ENCODE measurements at regions not wholly inside any gene's neighbourhood (a gene's known extent, or its start where the extent isn't known, plus 50 kb on each side); places are given as distances from the start of the nearest gene placed in this dataset.

- no peak for DNase-seq (ENCODE audit: low spot score)
- 89% methylated on average over 17 of the region's 17 CpGs for WGBS
- no peak overlapping the region for H3K27ac ChIP-seq (ENCODE audit: low read depth in 1 of 2, low read length in 2 of 2)
- TF ChIP-seq YY1 (IDR thresholded peaks at IDR 0.05) (no peak), HNF4A (conservative IDR thresholded peaks at IDR 0.05) (peak in 1 of 2 donors; percentile 25), RXRA (IDR thresholded peaks at IDR 0.05) (no peak)
- H3K4me1 ChIP-seq (ENCODE audit: control insufficient read depth in 4 of 4, insufficient read depth in 4 of 4, low read length in 3 of 4), result peaks cover 0 to 7% (median 3%) of the 10 kb centered on the region in 4 donors
- no peak overlapping the region for H3K4me3 ChIP-seq (ENCODE audit: low read depth in 1 of 3, low read length in 3 of 3)
- H3K9me3 ChIP-seq (ENCODE audit: control insufficient read depth in 4 of 4, low read length in 3 of 4), result no peaks in the 10 kb centered on the region
- H3K9ac ChIP-seq (ENCODE audit: low read depth in 1 of 2, low read length in 2 of 2), result no peak overlapping the region
- H3K36me3 ChIP-seq (ENCODE audit: control insufficient read depth in 4 of 4, insufficient read depth in 3 of 4, low read depth in 1 of 4, low read length in 3 of 4), result no peaks in the 10 kb centered on the region
- no peaks in the 10 kb centered on the region for H3K27me3 ChIP-seq (ENCODE audit: control insufficient read depth in 4 of 4, insufficient read depth in 4 of 4, low read length in 3 of 4)
These were observed 150.5 kb upstream of the XPO1 start for GRCh38 chr2:61688369-61689334.

GRCh38 chr2:61679096-61679495, 140.9 kb upstream of the XPO1 start:
- DNase-seq (ENCODE audit: low spot score), result no peak
- Histone ChIP-seq H3K4me1 (ENCODE audit: control insufficient read depth in 4 of 4, insufficient read depth in 4 of 4, low read length in 3 of 4) (no peaks in the 10 kb centered on the region), H3K9me3 (ENCODE audit: control insufficient read depth in 4 of 4, low read length in 3 of 4) (peaks cover 0 to 7% (median 2%) of the 10 kb centered on the region in 4 donors), H3K4me3 (ENCODE audit: low read depth in 1 of 3, low read length in 3 of 3) (no peak overlapping the region), H3K36me3 (ENCODE audit: control insufficient read depth in 4 of 4, insufficient read depth in 3 of 4, low read depth in 1 of 4, low read length in 3 of 4) (no peaks in the 10 kb centered on the region), H3K27ac (ENCODE audit: low read depth in 1 of 2, low read length in 2 of 2) (no peak overlapping the region), H3K27me3 (ENCODE audit: control insufficient read depth in 4 of 4, insufficient read depth in 4 of 4, low read length in 3 of 4) (no peaks in the 10 kb centered on the region), H3K9ac (ENCODE audit: low read depth in 1 of 2, low read length in 2 of 2) (no peak overlapping the region)
- WGBS, result 59% methylated on average over 5 of the region's 5 CpGs
- TF ChIP-seq NR2F2 (IDR thresholded peaks at IDR 0.05) (no peak), ATF3 (IDR thresholded peaks at IDR 0.05) (no peak), GABPA (IDR thresholded peaks at IDR 0.05 in 1 of 2, conservative IDR thresholded peaks at IDR 0.05 in 1 of 2) (no peak), HNF4A (conservative IDR thresholded peaks at IDR 0.05) (peak; percentile 22 to 31), FOXA2 (IDR thresholded peaks at IDR 0.05) (peak; percentile 63), RAD21 (IDR thresholded peaks at IDR 0.05) (peak in 1 of 2 donors; percentile 33), JUND (IDR thresholded peaks at IDR 0.05) (no peak), FOXA1 (IDR thresholded peaks at IDR 0.05) (no peak)
- TF ChIP-seq, protein P1, sequence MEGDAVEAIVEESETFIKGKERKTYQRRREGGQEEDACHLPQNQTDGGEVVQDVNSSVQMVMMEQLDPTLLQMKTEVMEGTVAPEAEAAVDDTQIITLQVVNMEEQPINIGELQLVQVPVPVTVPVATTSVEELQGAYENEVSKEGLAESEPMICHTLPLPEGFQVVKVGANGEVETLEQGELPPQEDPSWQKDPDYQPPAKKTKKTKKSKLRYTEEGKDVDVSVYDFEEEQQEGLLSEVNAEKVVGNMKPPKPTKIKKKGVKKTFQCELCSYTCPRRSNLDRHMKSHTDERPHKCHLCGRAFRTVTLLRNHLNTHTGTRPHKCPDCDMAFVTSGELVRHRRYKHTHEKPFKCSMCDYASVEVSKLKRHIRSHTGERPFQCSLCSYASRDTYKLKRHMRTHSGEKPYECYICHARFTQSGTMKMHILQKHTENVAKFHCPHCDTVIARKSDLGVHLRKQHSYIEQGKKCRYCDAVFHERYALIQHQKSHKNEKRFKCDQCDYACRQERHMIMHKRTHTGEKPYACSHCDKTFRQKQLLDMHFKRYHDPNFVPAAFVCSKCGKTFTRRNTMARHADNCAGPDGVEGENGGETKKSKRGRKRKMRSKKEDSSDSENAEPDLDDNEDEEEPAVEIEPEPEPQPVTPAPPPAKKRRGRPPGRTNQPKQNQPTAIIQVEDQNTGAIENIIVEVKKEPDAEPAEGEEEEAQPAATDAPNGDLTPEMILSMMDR (IDR thresholded peaks at IDR 0.05; ENCODE audit: low read depth, low read length, missing input control), result no peak
- TF ChIP-seq, protein P2, sequence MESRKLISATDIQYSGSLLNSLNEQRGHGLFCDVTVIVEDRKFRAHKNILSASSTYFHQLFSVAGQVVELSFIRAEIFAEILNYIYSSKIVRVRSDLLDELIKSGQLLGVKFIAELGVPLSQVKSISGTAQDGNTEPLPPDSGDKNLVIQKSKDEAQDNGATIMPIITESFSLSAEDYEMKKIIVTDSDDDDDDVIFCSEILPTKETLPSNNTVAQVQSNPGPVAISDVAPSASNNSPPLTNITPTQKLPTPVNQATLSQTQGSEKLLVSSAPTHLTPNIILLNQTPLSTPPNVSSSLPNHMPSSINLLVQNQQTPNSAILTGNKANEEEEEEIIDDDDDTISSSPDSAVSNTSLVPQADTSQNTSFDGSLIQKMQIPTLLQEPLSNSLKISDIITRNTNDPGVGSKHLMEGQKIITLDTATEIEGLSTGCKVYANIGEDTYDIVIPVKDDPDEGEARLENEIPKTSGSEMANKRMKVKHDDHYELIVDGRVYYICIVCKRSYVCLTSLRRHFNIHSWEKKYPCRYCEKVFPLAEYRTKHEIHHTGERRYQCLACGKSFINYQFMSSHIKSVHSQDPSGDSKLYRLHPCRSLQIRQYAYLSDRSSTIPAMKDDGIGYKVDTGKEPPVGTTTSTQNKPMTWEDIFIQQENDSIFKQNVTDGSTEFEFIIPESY (IDR thresholded peaks at IDR 0.05), result no peak

DNA sequence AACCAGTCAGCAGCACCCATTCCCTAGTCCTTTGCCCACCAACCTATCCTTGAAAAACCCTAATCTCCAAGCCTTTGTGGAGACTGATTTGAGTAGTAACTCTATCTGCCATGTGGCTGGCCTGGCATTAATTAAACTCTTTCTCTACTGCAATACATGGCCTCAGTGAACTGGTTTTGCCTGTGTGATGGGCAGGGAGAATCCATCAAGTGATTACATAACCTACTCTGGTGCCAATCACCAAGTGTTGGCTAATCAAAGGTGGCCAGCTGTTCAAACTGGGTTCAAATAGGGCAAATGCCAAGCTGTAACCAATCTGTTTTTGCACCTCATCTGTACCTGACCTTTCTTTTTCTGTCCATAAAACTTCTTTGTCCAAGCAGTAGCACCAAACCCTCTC, 139.8 kb upstream of the XPO1 start:
- no peak overlapping the region for H3K27ac ChIP-seq (ENCODE audit: low read depth in 1 of 2, low read length in 2 of 2)
- H3K9me3 ChIP-seq (ENCODE audit: control insufficient read depth in 4 of 4, low read length in 3 of 4), result peaks cover 0 to 7% (median 2%) of the 10 kb centered on the region in 4 donors
- peak; percentile 13 to 25 for TF ChIP-seq HNF4A (conservative IDR thresholded peaks at IDR 0.05)
- TF ChIP-seq SP1 (IDR thresholded peaks at IDR 0.05), result peak; percentile 31
- TF ChIP-seq, protein P1 (IDR thresholded peaks at IDR 0.05; ENCODE audit: low read depth, low read length, missing input control), result no peak
- TF ChIP-seq FOXA1 (IDR thresholded peaks at IDR 0.05), result no peak
- TF ChIP-seq RXRA (IDR thresholded peaks at IDR 0.05), result peak; percentile 32 to 74
- no peak overlapping the region for H3K4me3 ChIP-seq (ENCODE audit: low read depth in 1 of 3, low read length in 3 of 3)
- H3K9ac ChIP-seq (ENCODE audit: low read depth in 1 of 2, low read length in 2 of 2), result no peak overlapping the region
- H3K4me1 ChIP-seq (ENCODE audit: control insufficient read depth in 4 of 4, insufficient read depth in 4 of 4, low read length in 3 of 4), result no peaks in the 10 kb centered on the region
- H3K36me3 ChIP-seq (ENCODE audit: control insufficient read depth in 4 of 4, insufficient read depth in 3 of 4, low read depth in 1 of 4, low read length in 3 of 4), result no peaks in the 10 kb centered on the region
- DNase-seq (ENCODE audit: low spot score), result no peak
- H3K27me3 ChIP-seq (ENCODE audit: control insufficient read depth in 4 of 4, insufficient read depth in 4 of 4, low read length in 3 of 4), result no peaks in the 10 kb centered on the region

All from liver (tissue), 8 donors.